IMR-90 (cell line): ENCODE measurements at regions not wholly inside any gene's neighbourhood (a gene's known extent, or its start where the extent isn't known, plus 50 kb on each side); places are given as distances from the start of the nearest gene placed in this dataset.

Experiments used
- ATAC-seq: fragments of 200-7000 bp; cut with Tn5 transposase; 2 replicates; pipeline ENCODE4 v1.9.1; 2020; ENCODE audit warnings: low read depth, mild to moderate bottlenecking, moderate library complexity
- BruUV-seq: library from RNA; stranded (reverse); fragments of 400-500 nt; replicated peaks from 2 replicates; lab custom pipeline; 2021; lab: Mats Ljungman, UMichigan
- CTCF ChIA-PET: fragments of 300-600 bp; formaldehyde crosslinking; extraction: SDS; loops from one replicate; lab custom pipeline; 2021; ENCODE audit warnings: antibody characterized with exemption; lab: Yijun Ruan, JAX
- POLR2A ChIA-PET: fragments of 300-600 bp; sonication (Branson Sonifier 250); formaldehyde crosslinking; loops from one replicate; lab custom pipeline; 2022; ENCODE audit warnings: antibody characterized with exemption; ENCODE audit not compliant: unreplicated experiment; lab: Charles Lee
- DNase-seq: peaks from one replicate; pipeline ENCODE4 v3.0.0; 2013
- H2AFZ ChIP-seq: replicated peaks from 2 replicates; pipeline ENCODE3; 2013; ENCODE audit warnings: low read length, mild to moderate bottlenecking; ENCODE audit not compliant: poor library complexity
- H2AK5ac ChIP-seq: 2 replicates; pipeline ENCODE4 v1.6.1; 2013; ENCODE audit warnings: low read depth, low read length, inconsistent platforms
- H2AK9ac ChIP-seq: replicated peaks from 2 replicates; pipeline ENCODE3; 2013; ENCODE audit warnings: mild to moderate bottlenecking, low read depth, low read length, moderate library complexity; ENCODE audit not compliant: poor library complexity
- H2BK120ac ChIP-seq: 2 replicates; pipeline ENCODE4 v1.6.1; 2013; ENCODE audit warnings: low read depth, low read length, inconsistent platforms
- H2BK15ac ChIP-seq: 3 replicates; pipeline ENCODE4 v1.6.1; 2013; ENCODE audit warnings: low read depth, low read length, inconsistent platforms
- H2BK20ac ChIP-seq: 2 replicates; pipeline ENCODE4 v1.6.1; 2013; ENCODE audit warnings: low read depth, mild to moderate bottlenecking, inconsistent platforms, low read length, moderate library complexity
- H2BK5ac ChIP-seq: 2 replicates; pipeline ENCODE4 v1.6.1; 2013; ENCODE audit warnings: mild to moderate bottlenecking, low read depth, low read length, inconsistent platforms; ENCODE audit not compliant: poor library complexity, severe bottlenecking
- H3K14ac ChIP-seq: replicated peaks from 2 replicates; pipeline ENCODE4 v1.6.1; 2013; ENCODE audit warnings: low read depth, low read length, inconsistent platforms
- H3K18ac ChIP-seq: 2 replicates; pipeline ENCODE4 v1.6.1; 2013; ENCODE audit warnings: low read depth, low read length, control low read depth
- H3K23ac ChIP-seq: 2 replicates; pipeline ENCODE4 v1.6.1; 2013; ENCODE audit warnings: low read depth, low read length, inconsistent platforms
- H3K27ac ChIP-seq: 2 replicates; pipeline ENCODE4 v1.5.1; 2013; ENCODE audit warnings: mild to moderate bottlenecking, control low read depth, low read length; ENCODE audit not compliant: insufficient read depth
- H3K27me3 ChIP-seq: 2 replicates; pipeline ENCODE4 v1.6.1; 2013; ENCODE audit warnings: low read length; ENCODE audit not compliant: control insufficient read depth, insufficient read depth
- H3K36me3 ChIP-seq: 2 replicates; pipeline ENCODE4 v1.6.1; 2013; ENCODE audit warnings: low read length, mixed read lengths; ENCODE audit not compliant: control insufficient read depth, insufficient read depth
- H3K4ac ChIP-seq: 2 replicates; pipeline ENCODE4 v1.6.1; 2013; ENCODE audit warnings: low read depth, low read length, inconsistent platforms
- H3K4me1 ChIP-seq: 2 replicates; pipeline ENCODE4 v1.6.1; 2013; ENCODE audit warnings: low read length, mixed read lengths; ENCODE audit not compliant: control insufficient read depth, insufficient read depth
- H3K4me2 ChIP-seq: 2 replicates; pipeline ENCODE4 v1.6.1; 2013; ENCODE audit warnings: low read depth, mild to moderate bottlenecking, control low read depth, low read length, moderate library complexity
- H3K4me3 ChIP-seq: 2 replicates; pipeline ENCODE4 v1.5.1; 2013; ENCODE audit warnings: low read depth, mild to moderate bottlenecking, control low read depth, low read length, moderate library complexity; ENCODE audit not compliant: insufficient read depth
- H3K56ac ChIP-seq: 2 replicates; pipeline ENCODE4 v1.6.1; 2013; ENCODE audit warnings: low read length, inconsistent platforms; ENCODE audit not compliant: insufficient read depth; ENCODE audit errors: extremely low read depth
- H3K79me1 ChIP-seq, 2 experiments: 2 replicates each; pipeline ENCODE4 v1.6.1; 2013; ENCODE audit warnings: low read length in 2 of 2, inconsistent platforms in 1 of 2, low read depth in 1 of 2
- H3K9ac ChIP-seq: 2 replicates; pipeline ENCODE4 v1.6.1; 2013; ENCODE audit warnings: low read depth, low read length, control low read depth
- H3K9me1 ChIP-seq: 2 replicates; pipeline ENCODE4 v1.6.1; 2013; ENCODE audit warnings: low read length, inconsistent platforms; ENCODE audit not compliant: insufficient read depth
- H3K9me3 ChIP-seq: 2 replicates; pipeline ENCODE4 v1.6.1; 2013; ENCODE audit warnings: low read length; ENCODE audit not compliant: control insufficient read depth, insufficient read depth
- H4K20me1 ChIP-seq: 2 replicates; pipeline ENCODE4 v1.6.1; 2013; ENCODE audit warnings: low read length, inconsistent platforms; ENCODE audit not compliant: insufficient read depth
- H4K5ac ChIP-seq: 2 replicates; pipeline ENCODE4 v1.6.1; 2013; ENCODE audit warnings: mild to moderate bottlenecking, low read depth, low read length, control low read depth
- H4K8ac ChIP-seq, 2 experiments: 2 replicates each; pipeline ENCODE4 v1.6.1; 2013; ENCODE audit warnings: low read depth in 2 of 2, low read length in 2 of 2, control low read depth in 1 of 2, inconsistent platforms in 1 of 2
- H4K91ac ChIP-seq: 2 replicates; pipeline ENCODE4 v1.6.1; 2013; ENCODE audit warnings: low read depth, low read length, inconsistent platforms; ENCODE audit not compliant: insufficient read depth
- MAFK ChIP-seq: IDR thresholded peaks from 2 replicates; pipeline ENCODE4 v1.6.1; 2012; ENCODE audit warnings: low read depth, low read length, improper control_type of control experiment
- RFX5 ChIP-seq: IDR thresholded peaks from 2 replicates; pipeline ENCODE4 v1.8.0; 2012; ENCODE audit warnings: low read depth, mild to moderate bottlenecking, low read length, moderate library complexity
- WGBS, 2 experiments: methylation state at CpG; one replicate each; pipeline versions ENCODE4 v1.1.5 to v1.1.7; 2013; ENCODE audit warnings: missing lambda C conversion rate in 2 of 2; ENCODE audit not compliant: insufficient read length in 1 of 2; ENCODE audit errors: extremely low coverage in 2 of 2; 5-methylcytosine and 5-hydroxymethylcytosine counted together
- dilution Hi-C: fragments of 300-500 bp; cut with HindIII; formaldehyde crosslinking; loops from one replicate; pipeline ENCODE4 v1.14.3; 2018; ENCODE audit warnings: low sequenced_read_pairs; ENCODE audit not compliant: unreplicated experiment
- in situ Hi-C: fragments of 300-500 bp; cut with MboI; formaldehyde crosslinking; loops from 3 replicates; pipeline ENCODE4 v1.14.3; 2019; ENCODE audit warnings: low sequenced_read_pairs, inconsistent platforms, mixed read lengths
- intact Hi-C: fragments of 100-400 bp; cut with micrococcal nuclease; formaldehyde crosslinking; loops from 2 replicates; pipeline ENCODE4 v1.10.0; 2022

GRCh38 chr11:12321217-12321937 lies 56.0 kb upstream of the PARVA start:
- intact Hi-C loops, result no loop called here
- H3K4ac ChIP-seq, result peak overlapping the region; percentile 88
- H2BK120ac ChIP-seq, result peak overlapping the region; percentile 94
- peak overlapping the region; percentile 52 for H2AFZ ChIP-seq
- H3K23ac ChIP-seq, result peak overlapping the region; percentile 85
- H3K27ac ChIP-seq, result peak overlapping the region; percentile 96
- TF ChIP-seq MAFK (peak; percentile 60), RFX5 (no peak)
- peak overlapping the region; percentile 28 to 53; a peak in 2 of 4 replicates for H4K8ac ChIP-seq
- peak overlapping the region; percentile 84 for H4K91ac ChIP-seq
- peak overlapping the region; percentile 89 for H2BK20ac ChIP-seq
- in situ Hi-C loops, result loop anchor here (10.0 to 25.0 kb wide), 3 partner anchors 563 to 1016 kb away; no protein-coding TSS in a partner anchor
- H2AK5ac ChIP-seq, result peak overlapping the region; percentile 89
- ATAC-seq (peak; percentile 50), DNase-seq (peak; percentile 52)
- no peaks in the 10 kb centered on the region for H3K9me3 ChIP-seq
- H3K9me1 ChIP-seq, result peaks cover 16% of the 10 kb centered on the region
- H3K27me3 ChIP-seq, result no peaks in the 10 kb centered on the region
- no peak overlapping the region for H3K4me3 ChIP-seq
- no TSS peak for BruUV-seq
- H3K9ac ChIP-seq, result 0 out of 2 replicates have a peak overlapping the region, but pooled peaks have one; percentile 2
- no peaks in the 10 kb centered on the region; the same call in 1 of the 2 replicates for H3K36me3 ChIP-seq
- ChIA-PET POLR2A (interaction anchor here (0.5 kb wide), 1 partner anchor 579 kb away, joined by 3 read pairs; no protein-coding TSS in a partner anchor), CTCF (interaction anchor here (2.6 kb wide), 1 partner anchor 9 kb away, joined by 13 read pairs; no protein-coding TSS in a partner anchor)
- H2BK15ac ChIP-seq, result peak overlapping the region; percentile 56; the same call in 2 of the 3 replicates
- H3K4me2 ChIP-seq, result peak overlapping the region; percentile 21; the same call in 1 of the 2 replicates
- H2AK9ac ChIP-seq, result peak overlapping the region; percentile 15
- WGBS, 2 experiments, result 71% methylated on average over 2 of the region's 8 CpGs; no CpG with 5 or more reads in 1 of the 2 experiments
- peak overlapping the region; percentile 98 for H4K5ac ChIP-seq
- peak overlapping the region; percentile 67 for H2BK5ac ChIP-seq
- peak overlapping the region; percentile 97 for H3K18ac ChIP-seq
- no peaks in the 10 kb centered on the region for H4K20me1 ChIP-seq
- peak overlapping the region; percentile 88 for H3K14ac ChIP-seq
- H3K4me1 ChIP-seq, result peaks cover 23% of the 10 kb centered on the region
- no peak overlapping the region; the same call in 1 of the 2 replicates for H3K56ac ChIP-seq
- H3K79me1 ChIP-seq, result 0 out of 4 replicates have a peak, but pooled peaks cover 0 to 3% of the 10 kb centered on the region in 2 experiments
- dilution Hi-C loops, result no loop called here
